H7 (cell line): ENCODE measurements at regions not wholly inside any gene's neighbourhood (a gene's known extent, or its start where the extent isn't known, plus 50 kb on each side); places are given as distances from the start of the nearest gene placed in this dataset.
A peak's percentile ranks its signal among the peaks of the same experiment; 100 is the strongest.

ENCODE experiments used
- DNase-seq: peaks from one replicate; pipeline ENCODE4 v3.0.0; 2012
- H3K27me3 ChIP-seq: 2 replicates; pipeline ENCODE4 v1.6.0; 2011; ENCODE audit warnings: mild to moderate bottlenecking, low read length; ENCODE audit not compliant: control insufficient read depth, insufficient read depth
- H3K36me3 ChIP-seq: replicated peaks from 2 replicates; pipeline ENCODE4 v1.5.1; 2011; ENCODE audit warnings: low read length; ENCODE audit not compliant: control insufficient read depth, insufficient read depth
- H3K4me3 ChIP-seq: 2 replicates; pipeline ENCODE4 v1.5.1; 2011; ENCODE audit warnings: low read depth, mild to moderate bottlenecking, control low read depth, low read length, moderate library complexity; ENCODE audit not compliant: insufficient read depth

DNA sequence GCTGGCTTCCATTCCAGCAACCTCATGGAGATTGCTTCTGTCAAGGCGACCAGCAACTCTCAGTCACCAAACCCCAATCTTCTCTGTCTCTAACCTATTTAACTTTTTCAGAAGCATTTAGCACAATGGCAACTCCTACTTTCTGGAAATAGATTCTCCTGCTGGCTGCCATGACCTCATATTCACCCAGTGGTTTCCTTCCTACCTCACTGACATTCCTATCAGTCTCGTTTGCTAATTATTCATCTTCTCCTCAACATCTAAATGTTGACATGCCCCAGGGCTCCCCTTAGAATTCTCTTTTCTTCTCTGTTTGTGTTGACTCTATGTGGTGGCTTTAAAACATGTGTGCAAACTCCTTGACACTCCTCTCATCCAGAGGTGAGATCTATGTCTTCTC, 106.7 kb downstream of the OLFM4 start:
- DNase-seq: no peak
- H3K4me3 ChIP-seq: no peak overlapping the region
- H3K36me3 ChIP-seq: no peaks in the 10 kb centered on the region
- H3K27me3 ChIP-seq: no peaks in the 10 kb centered on the region; the same call in 1 of the 2 replicates

DNA sequence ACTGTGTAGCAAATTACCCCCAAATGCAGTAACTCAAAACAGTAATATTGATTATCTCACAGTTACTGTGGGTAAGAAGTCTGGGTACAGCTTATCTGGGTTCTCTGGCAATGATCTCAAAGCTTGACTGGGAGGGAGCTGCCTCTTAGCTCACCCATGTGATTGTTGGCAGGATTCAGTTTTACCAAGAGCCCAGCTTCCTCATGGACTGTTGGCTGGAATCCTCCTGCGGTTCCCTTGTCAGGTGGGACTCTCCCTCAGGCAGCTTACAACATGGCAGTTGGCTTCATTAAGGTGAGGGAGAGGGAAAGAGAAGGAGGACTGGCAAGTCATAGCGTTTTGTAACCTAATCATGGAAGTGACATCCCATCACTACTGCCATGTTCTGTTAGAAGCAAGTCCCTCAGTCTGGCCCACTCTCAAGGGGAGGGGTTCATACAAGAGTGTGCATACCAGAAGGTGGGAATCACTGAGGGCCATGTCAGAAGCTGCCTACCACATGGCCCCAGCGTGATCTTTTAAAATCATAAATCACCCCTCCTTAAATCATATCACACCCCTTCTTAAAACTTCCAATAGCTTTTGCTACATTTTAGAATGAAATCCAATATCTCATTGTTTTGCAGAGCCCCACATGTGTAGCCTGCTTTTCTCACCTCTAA, 108.1 kb downstream of the OLFM4 start:
- Histone ChIP-seq H3K27me3 (no peaks in the 10 kb centered on the region; the same call in 1 of the 2 replicates), H3K36me3 (no peaks in the 10 kb centered on the region), H3K4me3 (no peak overlapping the region)
- no peak for DNase-seq

DNA sequence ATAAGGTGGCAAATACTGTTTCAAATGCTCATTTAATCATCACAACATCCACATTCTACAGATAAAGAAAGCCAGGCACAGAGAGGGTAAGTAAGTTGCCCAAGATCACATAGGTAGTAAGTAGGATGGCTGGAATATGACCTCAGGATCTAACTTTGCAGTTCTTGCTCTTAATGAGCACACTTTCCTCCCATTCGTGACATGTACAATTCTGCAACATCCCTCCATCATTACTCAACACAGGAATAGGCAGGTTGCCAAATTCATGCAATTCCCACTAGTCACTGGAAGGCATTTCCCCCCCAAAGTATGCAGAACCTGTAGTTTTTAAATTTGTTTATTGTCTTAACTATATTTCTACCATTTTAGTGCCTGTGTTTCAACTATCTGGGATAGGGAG, 109.2 kb downstream of the OLFM4 start:
- Histone ChIP-seq H3K36me3 (no peaks in the 10 kb centered on the region), H3K27me3 (no peaks in the 10 kb centered on the region; the same call in 1 of the 2 replicates), H3K4me3 (no peak overlapping the region)
- no peak for DNase-seq

DNA sequence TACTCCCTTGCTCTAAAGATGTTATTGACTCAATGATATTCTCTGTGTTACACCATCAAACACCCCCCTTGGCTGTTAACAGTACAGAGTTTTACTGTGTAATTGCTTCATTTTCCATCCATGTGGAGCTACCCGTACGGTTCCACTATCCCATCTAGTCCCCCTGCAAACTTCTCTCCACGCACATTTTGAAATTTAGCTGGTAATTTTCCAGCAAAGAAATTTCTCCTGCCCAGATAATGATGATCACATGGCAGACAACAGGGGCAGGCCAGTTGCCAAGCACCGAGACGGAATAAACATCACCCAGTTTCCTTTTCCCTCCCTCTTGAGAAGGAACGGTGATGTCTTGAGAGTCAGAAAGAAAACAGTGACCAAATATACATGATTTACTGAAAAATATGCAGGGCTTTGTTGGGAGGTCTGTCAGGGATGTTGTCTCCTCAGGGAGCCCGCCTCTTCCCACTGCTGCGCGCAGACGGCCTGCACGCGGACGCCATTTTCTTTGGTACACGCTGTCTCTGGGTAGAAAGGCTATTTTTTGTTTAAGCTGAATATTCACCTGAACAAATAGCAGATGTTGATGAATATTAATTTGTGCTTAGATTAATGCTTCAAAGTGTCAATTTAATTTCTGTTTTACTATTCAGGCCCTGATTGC, 109.9 kb downstream of the OLFM4 start:
- H3K4me3 ChIP-seq: no peak overlapping the region
- DNase-seq: no peak

GRCh38 chr13:53141336-53141735, 112.7 kb downstream of the OLFM4 start:
- Histone ChIP-seq H3K27me3 (no peaks in the 10 kb centered on the region; the same call in 1 of the 2 replicates), H3K4me3 (no peak overlapping the region), H3K36me3 (no peaks in the 10 kb centered on the region)
- DNase-seq: no peak

More for the DNA sequence above, 109.9 kb downstream of the OLFM4 start:
- H3K27me3 ChIP-seq: no peaks in the 10 kb centered on the region; the same call in 1 of the 2 replicates
- no peaks in the 10 kb centered on the region for H3K36me3 ChIP-seq

DNA sequence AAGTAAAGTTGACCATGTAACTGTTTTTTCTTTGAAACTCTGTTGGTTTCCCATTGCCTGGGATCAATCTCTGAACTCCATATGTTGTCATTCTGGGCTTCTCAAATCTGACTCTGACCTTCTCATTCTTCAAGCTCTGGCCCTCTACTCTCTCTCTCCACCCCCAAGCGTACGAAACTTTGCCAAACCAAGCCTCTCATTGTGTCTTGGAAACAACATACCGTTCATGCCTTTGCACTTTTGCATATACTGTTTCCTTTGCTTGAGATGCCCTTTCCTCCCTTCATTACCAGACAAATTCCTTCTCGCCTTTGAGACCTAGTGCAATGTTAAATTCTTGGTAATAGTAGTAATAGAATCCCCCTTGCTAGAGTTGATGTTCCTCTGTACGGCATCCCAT, 113.7 kb downstream of the OLFM4 start:
- Histone ChIP-seq H3K36me3 (no peaks in the 10 kb centered on the region), H3K27me3 (no peaks in the 10 kb centered on the region), H3K4me3 (no peak overlapping the region)
- no peak for DNase-seq

- no peaks in the 10 kb centered on the region for H3K27me3 ChIP-seq
- DNase-seq: no peak
- no peak overlapping the region for H3K4me3 ChIP-seq
- no peaks in the 10 kb centered on the region for H3K36me3 ChIP-seq
Observed at GRCh38 chr13:53143757-53144339, 115.2 kb downstream of the OLFM4 start.

- DNase-seq: no peak
- Histone ChIP-seq H3K4me3 (no peak overlapping the region), H3K36me3 (no peaks in the 10 kb centered on the region), H3K27me3 (no peaks in the 10 kb centered on the region)
Observed at GRCh38 chr13:53144826-53145225, 116.2 kb downstream of the OLFM4 start.

GRCh38 chr13:53150568-53150967, 122.0 kb downstream of the OLFM4 start:
- Histone ChIP-seq H3K4me3 (no peak overlapping the region), H3K27me3 (no peaks in the 10 kb centered on the region), H3K36me3 (no peaks in the 10 kb centered on the region)
- no peak for DNase-seq

DNA sequence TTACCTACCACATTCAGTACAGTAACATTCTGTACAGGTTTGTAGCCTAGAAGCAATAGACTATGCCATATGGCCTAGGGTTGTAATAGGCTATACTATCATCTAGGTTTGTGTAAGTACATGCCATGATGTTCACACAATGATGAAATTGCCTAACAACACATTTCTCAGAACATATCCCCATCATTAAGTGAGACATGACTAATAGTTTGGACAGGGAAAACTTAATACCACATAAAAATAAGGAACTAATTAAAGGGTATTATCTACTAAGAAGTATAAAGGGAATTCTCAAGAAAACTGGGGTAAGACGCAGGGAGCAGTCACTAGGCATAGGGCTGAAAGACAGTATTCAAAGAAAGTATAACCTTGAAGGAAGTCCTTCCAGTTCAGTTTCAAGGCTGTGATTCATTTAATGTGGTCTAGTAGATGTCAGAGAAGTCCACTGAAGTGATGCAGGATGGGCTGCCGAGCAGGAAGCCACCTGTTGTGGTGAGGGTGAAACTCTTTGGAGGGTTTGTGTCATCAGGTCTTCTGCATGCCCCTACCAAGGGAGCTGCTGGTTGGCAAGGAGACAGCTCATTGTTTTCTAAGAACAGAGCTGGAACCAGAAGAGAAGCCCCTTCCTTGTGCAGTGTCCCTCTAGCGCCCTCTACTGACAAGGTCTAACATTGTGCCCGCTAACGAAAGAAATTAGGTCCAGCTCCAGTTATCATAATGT, 122.9 kb downstream of the OLFM4 start:
- Histone ChIP-seq H3K27me3 (no peaks in the 10 kb centered on the region), H3K4me3 (no peak overlapping the region), H3K36me3 (no peaks in the 10 kb centered on the region)
- peak; percentile 65 for DNase-seq

- no peaks in the 10 kb centered on the region for H3K36me3 ChIP-seq
- no peaks in the 10 kb centered on the region for H3K27me3 ChIP-seq
- DNase-seq: no peak
- H3K4me3 ChIP-seq: no peak overlapping the region
Observed at GRCh38 chr13:53152057-53152421, 123.4 kb downstream of the OLFM4 start.

DNA sequence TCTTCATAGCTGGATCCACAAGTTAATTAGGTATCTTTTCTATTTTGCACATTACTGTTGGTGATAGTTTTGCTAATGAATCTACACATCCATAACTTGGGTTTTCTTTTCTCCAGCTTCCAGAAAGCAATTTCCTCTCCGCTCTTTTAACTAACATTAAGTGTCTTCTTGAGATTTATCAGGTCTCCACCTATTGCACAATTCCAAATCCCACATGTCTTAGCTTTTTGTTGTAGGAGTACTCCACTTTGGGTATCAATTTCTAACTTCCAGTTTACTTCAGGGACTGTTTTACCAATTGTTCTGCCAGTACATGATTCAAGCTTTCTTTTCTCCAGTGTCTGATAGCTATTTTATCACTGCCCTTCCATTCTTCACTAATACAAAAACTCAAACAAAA, 129.6 kb downstream of the OLFM4 start:
- Histone ChIP-seq H3K27me3 (no peaks in the 10 kb centered on the region), H3K36me3 (no peaks in the 10 kb centered on the region), H3K4me3 (no peak overlapping the region)
- DNase-seq: no peak

DNA sequence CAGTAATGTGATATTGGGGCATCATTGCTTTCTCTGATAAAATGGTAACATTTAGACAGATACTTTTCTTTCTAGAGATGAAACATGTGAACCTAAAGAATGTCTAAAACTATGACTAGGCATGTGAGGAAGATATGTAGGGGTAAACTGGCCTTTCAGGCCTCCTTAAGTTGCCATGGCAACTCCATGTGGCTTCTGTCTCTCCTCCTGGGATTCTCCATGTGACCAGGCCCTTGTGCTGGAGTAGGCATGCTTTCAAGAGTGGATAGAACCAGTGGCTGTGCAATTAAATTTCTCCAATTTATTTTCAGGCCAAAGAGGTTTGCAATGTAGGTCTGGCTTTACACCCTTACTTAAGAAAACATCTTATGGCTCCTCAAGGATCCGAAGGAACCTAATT, 130.8 kb downstream of the OLFM4 start:
- Histone ChIP-seq H3K36me3 (no peaks in the 10 kb centered on the region), H3K27me3 (no peaks in the 10 kb centered on the region)
- DNase-seq: no peak

DNA sequence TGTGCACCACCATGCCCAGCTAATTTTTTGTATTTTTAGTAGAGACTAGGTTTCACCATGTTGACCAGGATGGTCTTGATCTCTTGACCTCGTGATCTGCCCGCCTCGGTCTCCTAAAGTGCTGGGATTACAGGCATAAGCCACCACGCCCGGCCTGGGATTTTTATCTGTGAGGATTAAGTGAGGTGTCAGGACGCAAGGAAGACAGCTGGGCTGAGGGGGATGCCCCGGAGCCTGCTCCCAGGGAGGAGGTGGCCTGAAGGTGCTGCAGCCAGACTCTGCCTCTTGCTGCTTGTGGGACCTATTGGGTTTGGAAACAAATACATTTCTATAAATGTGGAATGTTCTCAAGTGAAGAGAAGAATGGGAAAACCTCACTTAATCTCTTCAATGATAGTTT, 131.6 kb downstream of the OLFM4 start:
- no peak overlapping the region for H3K4me3 ChIP-seq

More for the DNA sequence above, 130.8 kb downstream of the OLFM4 start:
- no peak overlapping the region for H3K4me3 ChIP-seq

GRCh38 chr13:53161251-53161650, 132.6 kb downstream of the OLFM4 start:
- DNase-seq: no peak
- no peak overlapping the region for H3K4me3 ChIP-seq
- no peaks in the 10 kb centered on the region for H3K36me3 ChIP-seq
- no peaks in the 10 kb centered on the region; the same call in 1 of the 2 replicates for H3K27me3 ChIP-seq

More for the DNA sequence above, 131.6 kb downstream of the OLFM4 start:
- Histone ChIP-seq H3K27me3 (no peaks in the 10 kb centered on the region), H3K36me3 (no peaks in the 10 kb centered on the region)
- no peak for DNase-seq
